ENCODE measurements at regions not wholly inside any gene's neighbourhood (a gene's known extent, or its start where the extent isn't known, plus 50 kb on each side); places are given as distances from the start of the nearest gene placed in this dataset.
"Not testable (repeated sequence)": the region's sequence is repeated elsewhere in the genome, so short reads cannot be mapped to it uniquely, and the experiment has no call there.

DNA sequence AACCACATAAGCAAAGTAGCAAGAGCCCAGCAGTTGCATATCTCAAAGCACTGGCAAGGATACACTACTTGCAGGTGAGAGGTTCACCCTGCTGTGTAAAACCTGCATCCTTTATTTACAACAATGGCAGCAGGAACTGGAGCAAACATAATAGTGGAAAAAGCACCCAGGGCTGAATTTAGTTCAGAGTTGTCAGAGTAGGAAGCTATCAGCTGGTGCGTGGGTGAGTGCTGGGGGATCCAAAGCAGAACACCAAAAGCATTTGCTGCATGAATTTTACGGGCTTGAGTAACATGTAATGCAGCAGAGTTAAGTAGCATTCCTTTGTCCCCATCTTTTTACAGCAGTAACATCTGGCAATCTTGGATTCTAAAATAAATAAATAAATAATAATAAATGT lies 73.5 kb upstream of the SRD5A2 start:
- no peak for DNase-seq

DNA sequence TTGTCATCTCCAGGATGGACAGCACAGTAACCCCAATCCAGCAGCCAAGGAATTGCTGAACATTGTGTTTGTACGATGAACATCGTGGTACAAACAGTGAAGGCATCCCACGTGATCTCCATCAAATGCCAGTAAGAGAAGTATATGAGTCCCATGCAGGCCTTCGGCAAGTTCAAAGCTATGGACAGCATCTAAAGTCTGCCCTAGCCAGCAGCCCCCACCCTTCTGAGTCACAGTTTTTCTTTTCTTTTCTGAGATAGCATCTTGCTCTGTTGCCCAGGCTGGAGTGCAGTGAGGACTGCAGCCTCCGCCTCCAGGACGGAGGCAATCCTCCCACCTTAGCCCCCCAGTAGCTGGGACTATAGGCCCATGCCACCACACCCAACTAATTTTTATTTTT lies 71.0 kb upstream of the SRD5A2 start:
- DNase-seq: no peak

DNA sequence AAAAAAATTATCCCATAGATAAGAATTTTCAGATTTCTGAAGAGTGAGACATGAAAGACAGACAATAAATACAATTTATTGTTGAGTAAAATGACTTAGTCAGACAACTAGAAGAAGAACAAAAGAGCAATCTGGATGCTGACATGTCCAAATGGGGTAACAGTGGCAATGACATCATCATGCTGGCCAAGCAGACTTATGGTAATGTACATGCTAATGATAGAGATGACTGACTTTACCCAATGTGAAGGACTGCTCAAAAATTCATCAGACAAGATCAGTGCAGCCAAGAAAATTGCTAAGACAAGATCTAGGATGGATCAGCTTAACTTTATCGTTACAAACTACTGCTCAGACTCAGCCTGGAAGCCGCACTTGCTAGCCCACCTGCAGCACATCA lies 70.5 kb upstream of the SRD5A2 start:
- no peak for DNase-seq

DNA sequence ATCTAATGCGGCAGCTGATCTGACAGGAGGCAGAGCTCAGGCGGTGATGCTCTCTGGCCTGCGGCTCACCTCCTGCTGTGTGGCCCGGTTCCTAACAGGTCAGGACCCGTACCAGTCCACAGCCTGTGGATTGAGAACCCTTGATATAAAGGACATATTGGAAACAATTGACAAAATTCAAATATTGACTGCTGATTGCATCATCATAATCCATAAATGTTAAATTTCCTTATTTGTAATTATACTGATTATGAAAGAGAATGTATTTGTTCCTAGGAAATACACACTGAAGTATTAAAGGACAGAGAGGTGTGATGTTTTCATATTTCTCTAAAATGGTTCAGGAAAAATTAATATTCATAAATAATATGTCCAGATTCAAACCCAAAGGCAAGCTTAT lies 63.8 kb upstream of the SRD5A2 start:
- no peak for DNase-seq

DNA sequence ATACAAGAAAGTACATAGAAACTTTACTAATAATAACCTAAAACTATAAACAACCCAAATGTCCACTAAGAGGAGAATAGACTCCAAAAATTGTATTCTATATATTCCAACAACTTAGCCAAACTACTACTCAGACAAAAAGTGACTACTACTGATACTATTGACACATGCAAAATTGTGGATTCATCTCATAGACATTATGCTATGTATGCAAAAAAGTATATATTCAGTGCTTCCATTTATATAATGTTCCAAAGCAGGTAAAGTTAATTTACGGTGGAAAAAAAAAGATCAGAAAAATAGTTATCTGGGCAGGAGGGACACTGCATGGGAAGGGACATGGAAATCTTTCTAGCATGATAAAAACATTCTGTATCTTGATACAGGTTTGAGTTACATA lies 62.0 kb upstream of the SRD5A2 start:
- no peak for DNase-seq

DNA sequence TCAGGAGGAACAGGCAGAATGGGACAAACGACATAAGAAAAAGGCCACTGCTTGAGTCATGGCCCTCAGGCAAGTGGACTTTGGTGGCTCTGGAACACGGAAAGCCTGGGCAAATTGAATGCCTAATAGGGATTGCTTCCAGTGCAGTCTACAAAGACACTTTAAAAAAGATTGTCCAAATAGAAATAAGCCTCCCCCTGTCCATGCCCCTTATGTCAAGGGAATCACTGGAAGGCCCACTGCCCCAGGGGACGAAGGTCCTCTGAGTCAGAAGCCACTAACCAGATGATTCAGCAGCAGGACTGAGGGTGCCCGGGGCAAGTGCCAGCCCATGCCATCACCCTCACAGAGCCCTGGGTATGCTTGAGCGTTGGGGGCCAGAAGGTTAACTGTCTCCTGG lies 51.5 kb upstream of the SRD5A2 start:
- not testable (repeated sequence) for DNase-seq
